ENCODE measurements at regions not wholly inside any gene's neighbourhood (a gene's known extent, or its start where the extent isn't known, plus 50 kb on each side); places are given as distances from the start of the nearest gene placed in this dataset.

DNA sequence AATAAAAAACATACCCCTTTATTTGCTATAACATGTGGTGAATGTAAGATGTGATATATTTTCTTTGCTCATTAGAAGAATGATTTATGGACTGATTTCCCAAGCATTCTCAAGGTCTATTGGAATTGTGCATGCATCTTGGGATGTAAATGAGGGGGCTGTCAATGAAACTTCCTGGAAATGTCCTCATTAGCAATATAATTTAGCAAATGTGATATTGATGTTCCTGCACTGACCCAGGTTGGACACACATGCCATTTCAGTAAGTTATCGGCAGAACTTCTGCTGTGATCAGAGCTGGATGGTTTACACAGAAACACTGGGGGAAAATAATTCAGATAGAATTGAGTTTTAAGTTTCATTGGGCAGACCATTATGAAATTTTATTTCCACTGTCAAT, 99.9 kb downstream of the ELOVL4 start:
- TF ChIP-seq, protein P1, sequence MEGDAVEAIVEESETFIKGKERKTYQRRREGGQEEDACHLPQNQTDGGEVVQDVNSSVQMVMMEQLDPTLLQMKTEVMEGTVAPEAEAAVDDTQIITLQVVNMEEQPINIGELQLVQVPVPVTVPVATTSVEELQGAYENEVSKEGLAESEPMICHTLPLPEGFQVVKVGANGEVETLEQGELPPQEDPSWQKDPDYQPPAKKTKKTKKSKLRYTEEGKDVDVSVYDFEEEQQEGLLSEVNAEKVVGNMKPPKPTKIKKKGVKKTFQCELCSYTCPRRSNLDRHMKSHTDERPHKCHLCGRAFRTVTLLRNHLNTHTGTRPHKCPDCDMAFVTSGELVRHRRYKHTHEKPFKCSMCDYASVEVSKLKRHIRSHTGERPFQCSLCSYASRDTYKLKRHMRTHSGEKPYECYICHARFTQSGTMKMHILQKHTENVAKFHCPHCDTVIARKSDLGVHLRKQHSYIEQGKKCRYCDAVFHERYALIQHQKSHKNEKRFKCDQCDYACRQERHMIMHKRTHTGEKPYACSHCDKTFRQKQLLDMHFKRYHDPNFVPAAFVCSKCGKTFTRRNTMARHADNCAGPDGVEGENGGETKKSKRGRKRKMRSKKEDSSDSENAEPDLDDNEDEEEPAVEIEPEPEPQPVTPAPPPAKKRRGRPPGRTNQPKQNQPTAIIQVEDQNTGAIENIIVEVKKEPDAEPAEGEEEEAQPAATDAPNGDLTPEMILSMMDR (IDR thresholded peaks at IDR 0.05): no peak
- TF ChIP-seq POLR2A (IDR thresholded peaks at IDR 0.05): no peak
